NCI-H748 treated with DMSO at 0.1 percent for 48 hours (cell line): ENCODE measurements at regions not wholly inside any gene's neighbourhood (a gene's known extent, or its start where the extent isn't known, plus 50 kb on each side); places are given as distances from the start of the nearest gene placed in this dataset.
"Not testable (repeated sequence)": the region's sequence is repeated elsewhere in the genome, so short reads cannot be mapped to it uniquely, and the experiment has no call there.

Source experiments
- DNase-seq: peaks from one replicate; lab custom pipeline; 2025; lab: John Stamatoyannopoulos, UW

DNA sequence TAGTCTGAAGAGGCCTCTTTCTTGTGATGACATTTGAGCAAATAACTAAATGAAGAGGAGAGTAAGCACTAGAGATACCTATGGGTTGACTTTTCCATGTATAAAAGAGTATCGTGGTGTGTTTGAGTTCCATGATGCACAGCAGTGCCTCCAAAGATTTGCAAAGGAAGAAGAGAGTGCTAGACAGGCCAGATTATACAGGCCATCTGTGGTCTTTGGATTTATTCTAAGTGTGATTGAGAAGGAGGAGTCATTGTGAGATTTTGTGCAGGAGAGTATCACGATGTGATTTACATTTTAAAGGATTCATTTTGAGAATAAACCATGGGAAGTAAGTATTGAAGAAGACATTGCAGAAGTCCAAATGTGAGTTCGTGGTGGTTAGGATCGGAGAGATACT, 695.9 kb upstream of the FAM98A start:
- no peak for DNase-seq

DNA sequence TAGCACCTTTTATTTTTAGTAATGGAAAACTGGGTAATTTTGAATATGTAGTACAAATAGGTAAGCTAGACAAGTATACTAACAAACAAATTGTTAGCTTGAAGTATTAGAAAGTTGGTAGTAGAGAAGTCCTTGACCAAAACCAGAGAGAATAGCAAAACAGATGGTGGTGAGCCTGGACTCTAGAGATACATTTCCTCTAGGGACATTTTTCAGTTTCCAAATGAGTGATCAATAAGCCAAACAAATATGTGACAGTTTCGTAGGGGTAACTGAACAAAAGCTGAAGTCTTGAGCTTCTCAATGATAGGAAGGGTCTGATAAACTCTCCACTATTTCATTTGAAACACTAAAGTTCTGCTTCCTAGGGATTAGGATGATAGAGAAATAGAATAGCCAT, 692.0 kb upstream of the FAM98A start:
- no peak for DNase-seq

DNA sequence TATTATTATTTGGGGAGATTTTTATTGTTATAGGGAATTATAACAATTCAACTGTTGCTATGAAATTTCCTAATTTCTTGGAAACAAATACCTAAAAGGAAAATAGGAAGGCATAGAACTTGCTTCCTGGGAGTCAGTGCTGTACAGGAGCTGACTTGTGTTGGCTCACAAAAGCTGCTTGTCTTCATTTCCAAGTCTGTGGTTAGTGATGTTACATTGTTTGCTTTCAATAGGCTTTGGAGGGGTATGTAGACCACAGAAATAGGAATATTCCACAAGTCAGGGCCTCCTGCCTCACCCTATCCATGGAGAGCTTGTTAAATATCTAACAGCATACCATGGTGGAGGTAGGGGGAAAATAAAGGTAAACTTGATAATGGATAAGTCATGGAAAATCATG, 688.9 kb upstream of the FAM98A start:
- no peak for DNase-seq

DNA sequence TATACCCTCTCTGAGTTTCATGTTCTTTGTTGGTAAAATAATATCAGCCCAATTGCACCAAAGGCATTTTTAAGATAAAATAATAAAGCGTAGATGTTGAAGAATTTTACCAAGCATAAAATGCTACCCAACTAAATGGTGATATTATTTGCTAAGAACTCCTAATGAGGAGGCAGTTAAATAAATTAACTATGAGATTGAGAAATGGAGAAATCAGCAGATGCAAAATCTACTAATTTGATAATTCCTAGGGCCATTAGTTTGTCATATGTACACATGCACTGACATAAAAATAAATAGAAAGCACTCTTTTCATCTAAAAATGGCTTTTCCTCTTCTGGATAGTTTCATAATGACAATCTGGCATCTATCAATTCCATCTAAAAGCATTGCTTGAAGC, 681.5 kb upstream of the FAM98A start:
- no peak for DNase-seq

DNA sequence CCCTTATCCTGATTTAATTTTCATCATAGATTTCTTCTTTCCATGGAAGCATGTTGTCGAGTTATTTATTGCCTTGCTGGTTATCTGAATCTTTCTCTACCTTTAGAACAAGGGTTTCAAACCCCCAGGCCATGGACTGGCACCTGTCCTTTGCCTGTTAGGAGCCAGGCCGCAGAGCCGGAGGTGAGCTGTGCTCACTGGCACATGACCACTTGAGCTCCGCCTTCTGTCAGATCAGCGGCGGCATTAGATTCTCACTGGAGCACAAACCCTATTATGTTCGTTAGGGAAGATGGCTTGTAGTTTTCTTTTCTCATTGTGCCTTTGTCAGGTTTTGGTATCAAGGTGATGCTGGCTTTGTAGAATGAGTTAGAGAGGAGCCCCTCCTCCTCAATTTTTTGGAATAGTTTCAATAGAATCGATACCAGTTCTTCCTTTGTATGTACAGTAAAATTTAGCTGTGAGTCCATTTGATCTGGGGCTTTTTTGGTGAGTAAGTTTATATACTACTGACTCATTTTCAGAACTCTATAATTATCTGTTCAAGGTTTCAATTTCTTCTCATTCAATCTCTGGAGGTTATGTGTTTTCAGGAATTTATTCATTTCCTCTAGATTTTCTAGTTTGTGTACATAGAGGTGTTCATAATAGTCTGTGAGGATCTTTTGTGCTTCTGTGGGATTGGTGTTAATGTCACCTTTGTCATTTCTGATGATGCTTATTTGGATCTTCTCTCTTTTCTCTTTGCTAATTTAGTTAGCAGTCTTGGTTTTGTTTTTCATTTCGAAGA, 668.0 kb upstream of the FAM98A start:
- no peak for DNase-seq

DNA sequence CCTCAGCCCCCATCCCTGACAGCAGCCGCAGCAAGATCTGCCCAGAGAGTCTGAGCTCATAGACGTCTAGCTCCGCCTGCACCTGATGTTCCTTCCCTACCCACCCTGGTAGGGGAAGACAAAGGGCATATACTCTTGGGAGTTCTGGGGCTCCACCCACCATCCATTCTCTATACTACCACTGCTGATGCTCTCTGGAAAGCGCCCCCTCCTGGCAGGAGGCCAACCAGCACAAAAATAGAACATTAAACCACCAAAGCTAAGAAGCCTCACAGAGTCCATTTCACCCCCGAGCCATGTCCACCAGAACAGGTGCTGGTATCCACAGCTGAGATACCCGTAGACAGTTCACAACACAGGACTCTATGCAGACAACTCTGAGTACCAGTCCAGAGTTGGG, 662.6 kb upstream of the FAM98A start:
- no peak for DNase-seq

DNA sequence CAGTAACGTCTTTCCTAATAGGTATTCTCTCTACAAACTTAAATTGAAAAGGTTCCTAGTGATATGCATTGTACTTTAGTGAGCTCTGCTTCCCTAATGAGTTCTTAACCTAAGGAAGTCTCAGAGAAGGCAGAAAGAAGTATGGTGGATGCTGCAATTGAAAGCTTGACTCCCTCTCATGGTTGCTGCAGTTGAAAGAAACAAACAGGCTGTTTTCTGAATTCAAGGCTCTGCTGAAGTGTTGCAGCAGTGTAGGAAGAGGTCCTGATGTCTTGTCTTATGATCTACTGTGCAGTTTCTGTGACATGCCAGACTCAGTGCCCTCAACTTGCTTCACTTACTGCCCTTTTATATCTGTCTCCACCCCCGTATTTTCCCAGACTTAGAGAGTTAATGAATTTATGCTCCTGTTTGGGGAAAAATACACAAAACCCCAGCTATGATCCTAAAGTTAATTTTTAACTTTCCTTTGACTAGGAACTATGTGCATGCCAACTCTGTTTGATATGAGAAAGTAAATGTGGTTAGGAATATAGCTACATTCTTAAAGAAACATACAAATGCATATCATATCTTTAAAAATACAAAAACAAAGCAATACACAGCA, 655.3 kb upstream of the FAM98A start:
- no peak for DNase-seq

DNA sequence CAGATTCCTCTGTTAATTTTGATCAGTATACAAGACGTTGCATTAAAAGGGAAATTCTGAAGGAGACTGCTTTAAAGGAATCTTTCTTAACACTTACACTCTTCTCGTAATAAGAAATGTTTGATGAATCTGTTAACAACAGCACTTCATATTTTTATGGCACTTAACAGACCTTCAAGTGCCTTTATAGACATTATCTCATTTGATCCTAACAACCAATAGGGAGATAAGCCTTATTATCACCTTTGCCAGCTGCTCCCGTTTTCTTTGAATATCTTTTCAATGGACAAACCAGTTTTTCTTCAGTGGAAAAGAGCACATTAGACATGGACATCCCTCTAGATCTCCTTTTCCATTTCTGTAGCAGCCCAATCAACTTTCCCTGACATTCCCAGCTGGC, 653.0 kb upstream of the FAM98A start:
- no peak for DNase-seq

DNA sequence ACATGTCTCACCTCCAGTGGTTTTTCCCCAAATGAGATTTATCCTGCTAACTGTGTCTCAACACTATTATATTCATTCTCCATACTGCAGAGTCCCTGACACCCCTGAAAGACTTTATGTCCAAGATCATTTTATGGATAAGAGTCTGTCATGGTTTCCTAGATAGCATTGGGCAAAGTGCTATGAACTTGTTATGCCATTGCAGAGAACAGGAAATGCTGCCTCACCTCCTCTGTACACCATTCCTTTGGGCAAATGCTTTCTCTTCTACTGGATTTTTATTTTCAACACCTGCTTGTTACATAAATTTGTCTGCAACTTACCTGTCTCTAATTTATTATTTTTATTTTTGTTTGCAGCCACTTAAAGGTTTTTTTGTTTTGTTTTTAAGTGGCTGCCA, 652.5 kb upstream of the FAM98A start:
- no peak for DNase-seq

DNA sequence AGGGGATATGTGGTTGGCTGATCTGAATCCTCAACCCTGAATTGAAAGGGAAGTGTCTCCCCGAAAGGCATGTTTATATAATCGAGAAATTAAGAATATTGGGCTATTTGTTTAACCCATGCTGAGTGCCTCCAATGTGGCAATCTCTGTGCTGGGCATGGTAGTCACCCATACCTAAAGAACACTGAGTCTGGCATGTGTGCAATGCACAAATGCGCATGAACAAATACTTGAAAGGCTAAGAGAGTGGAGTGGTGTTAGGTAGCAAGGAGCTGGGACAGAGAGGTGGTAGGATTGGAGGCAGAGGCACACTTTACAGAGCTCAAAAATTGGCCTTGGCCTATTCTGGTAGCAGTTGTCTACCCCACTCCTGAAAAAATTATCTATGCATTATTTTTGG, 645.1 kb upstream of the FAM98A start:
- no peak for DNase-seq

DNA sequence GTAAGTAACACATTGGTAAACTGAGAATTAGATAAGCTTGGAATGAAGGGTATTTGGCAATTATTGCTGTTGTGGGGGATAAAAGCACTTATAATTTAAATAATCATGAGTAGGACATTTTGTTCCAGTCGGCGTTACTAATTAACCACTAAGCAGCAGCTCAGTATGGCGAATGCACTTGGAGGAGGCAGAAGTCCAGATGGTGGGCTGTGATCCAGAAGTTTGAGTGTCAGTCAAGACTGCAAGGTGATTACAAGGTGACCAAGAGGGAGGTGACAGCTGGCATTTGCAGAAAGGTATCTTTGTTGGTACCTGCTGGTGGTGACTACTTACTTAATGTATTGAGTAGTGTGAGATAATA, 643.6 kb upstream of the FAM98A start:
- DNase-seq: no peak

DNA sequence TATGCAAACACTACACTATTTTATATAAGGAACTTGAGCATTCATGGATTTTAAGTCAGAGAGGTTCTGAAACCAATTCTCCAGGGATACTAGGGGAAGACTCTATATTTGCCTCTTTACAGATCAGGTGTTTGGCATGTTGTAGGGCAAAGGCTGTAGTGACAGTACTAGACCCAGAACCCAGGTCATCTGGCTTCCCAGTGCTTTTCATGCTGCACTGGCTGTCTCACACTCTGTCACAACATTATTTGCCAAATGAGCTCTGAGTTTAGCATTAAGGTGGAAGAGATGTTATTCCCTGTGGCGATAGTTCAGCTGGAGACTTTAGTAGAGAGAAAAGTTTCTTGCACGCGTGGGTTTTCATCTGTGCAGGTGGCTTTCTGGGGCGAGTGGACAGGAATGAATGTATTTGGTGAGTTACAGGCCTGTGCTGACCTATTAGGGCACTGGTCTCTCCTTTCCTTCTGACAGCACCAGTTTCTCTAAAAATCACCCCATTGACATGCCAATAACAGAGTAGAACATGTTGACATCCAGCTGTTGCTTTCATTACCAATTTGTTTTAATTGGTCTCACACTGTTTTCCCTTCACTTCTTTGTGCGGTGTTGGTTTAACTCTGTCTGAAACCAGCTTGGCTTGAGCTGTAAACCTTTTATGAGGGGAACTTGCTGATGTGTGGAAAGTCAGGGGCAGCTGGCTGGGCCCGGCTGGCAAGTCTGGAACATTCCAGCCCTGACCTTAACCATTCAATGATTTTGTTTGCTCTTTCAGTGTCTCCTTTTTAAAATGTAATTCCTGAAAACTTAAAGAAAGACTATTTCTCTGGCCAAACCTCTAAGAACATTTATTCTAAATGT, 643.0 kb upstream of the FAM98A start:
- no peak for DNase-seq

DNA sequence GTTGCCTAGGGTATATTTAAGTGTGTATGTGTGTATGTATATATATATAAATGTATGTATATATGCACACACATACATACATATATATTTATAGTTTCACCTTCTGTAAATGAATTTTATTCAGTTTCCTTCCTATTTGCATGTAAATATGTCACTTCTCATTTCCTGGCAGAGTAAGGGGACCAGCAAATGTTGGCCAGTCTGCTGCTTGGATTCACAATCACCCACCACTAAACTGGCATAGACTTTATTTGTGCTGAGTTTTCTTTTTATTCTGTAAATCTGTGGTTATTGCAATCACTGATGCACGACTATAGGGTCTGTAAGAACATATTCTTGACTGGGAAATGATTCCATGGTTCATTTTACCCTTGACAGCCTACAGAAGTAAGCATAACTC, 640.4 kb upstream of the FAM98A start:
- no peak for DNase-seq

DNA sequence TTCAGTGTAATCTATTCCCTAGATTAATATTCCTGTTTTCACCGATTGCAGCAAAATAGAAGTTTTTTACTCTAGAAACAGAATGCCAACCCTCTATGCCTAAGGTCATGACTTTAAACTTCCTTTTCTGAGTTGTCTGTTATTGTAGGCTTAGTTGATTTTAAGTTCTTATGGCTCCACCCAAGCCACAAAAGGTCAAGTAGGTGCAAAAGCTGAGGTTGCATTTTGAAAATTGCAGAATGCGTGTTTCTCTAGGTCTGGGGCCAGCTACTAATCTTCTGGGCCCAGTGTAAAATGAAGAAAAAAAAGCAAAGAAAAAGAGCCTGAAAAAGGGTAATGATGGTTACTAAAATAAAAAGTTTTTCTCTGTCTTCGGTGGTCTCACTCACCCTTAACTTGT, 635.7 kb upstream of the FAM98A start:
- no peak for DNase-seq

DNA sequence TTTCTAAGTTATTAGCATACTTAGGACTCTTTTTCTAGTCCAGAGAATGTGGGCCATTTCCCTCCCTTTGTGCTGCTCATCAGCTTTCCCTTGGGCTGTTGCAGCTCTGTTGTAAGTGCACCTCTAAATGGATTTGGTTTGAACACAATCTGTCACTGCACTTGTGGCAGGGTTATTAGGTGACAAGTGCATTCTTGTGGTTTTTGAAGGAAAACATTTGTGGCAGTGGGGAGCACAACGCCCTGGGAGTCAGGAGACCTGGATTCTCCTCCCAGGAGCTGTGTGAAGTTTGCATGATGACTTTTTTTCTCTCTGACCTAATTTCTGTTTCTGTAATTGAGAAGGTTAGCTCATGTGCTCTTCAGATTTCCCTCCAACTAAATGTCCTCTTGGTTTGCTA, 630.9 kb upstream of the FAM98A start:
- no peak for DNase-seq

DNA sequence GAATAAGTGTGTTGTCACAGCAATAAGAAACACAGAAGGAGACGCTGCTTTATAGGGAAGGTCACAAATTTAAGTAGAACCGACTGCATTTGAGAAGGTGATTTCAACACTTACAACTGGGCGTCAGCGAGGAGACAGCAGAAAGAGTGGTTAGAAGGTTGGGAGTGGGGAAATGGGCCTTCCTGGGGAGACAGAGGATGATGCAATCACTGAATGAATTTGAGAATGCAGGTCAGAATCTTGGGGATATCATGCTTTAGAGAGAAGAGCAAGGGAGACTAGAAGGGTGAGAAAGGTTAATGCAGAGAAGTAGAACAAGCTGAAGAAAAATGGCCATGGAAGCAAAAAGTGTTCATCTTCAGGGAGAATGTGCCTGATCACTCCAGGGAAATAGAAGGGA, 616.1 kb upstream of the FAM98A start:
- DNase-seq: no peak

DNA sequence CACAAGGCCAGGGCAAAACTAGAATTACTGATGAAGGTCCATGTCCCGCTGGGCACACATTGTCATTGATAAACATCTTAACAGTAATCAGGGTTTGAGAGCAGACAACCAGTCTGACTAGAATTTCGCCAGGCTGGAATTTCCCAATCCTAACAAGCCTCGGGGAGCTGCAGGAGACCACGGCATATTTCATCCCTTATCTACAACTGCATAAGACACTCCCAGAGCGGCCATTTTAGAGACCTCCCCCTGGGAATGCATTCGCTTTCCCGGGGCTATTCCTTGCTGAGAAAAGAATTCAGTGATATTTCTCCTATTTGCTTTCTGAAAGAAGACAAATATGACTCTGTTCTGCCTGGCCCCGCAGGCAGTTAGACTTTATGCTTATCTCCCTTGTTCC, 611.3 kb upstream of the FAM98A start:
- DNase-seq: not testable (repeated sequence)

DNA sequence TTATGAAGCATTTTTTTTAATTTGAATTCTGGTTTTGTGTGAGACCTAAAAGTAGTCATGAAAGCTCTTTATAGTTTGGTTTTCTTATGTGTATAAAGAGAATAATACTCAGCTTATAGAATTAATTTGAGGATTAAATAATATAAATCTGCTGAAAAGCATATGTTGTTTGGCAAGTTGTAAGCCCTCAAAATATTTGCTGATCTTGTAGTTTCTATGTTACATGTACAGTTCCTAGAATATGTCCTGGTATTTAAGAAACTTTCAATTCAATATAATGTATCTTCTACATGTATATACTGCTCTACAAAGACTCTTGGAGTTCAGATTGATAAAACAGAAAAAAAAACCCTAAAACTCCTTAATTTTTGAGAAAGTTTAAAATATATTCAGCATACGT, 605.5 kb upstream of the FAM98A start:
- no peak for DNase-seq

DNA sequence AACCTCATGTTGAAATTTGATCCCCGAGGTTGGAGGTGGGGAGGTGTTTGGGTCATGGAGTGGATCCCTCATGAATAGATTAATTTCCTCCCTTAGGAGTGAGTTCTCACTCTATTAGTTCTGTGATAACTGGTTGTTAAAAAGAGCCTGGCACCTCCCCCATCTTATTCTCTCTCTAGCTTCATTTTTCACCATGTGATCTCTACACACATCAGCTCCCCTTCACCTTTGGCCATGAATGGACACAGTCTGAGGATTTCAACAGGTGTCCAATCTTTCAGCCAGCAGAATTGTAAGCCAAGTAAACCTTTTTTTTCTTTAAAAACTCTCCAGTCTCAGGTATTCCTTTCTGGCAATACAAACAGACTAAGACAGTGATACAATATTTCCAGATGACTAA, 602.0 kb upstream of the FAM98A start:
- no peak for DNase-seq

DNA sequence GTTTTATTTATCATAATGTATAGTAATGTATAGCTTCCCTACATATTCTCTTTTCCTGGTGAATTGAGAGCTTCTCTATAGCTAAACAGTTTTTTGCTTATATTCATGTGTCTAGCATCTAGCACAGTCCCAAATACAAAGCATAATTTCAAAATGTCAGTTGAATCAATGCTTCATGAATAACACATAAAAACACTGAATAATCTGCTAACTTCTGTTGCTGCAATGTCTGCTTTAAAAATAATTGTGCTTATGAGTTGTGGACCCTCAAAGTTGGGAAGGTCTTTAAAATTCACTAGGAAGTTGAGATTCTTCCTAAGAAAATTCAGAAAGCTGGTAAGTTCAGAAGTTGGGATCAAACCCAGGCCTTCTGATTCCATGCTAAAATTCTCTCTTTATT, 600.9 kb upstream of the FAM98A start:
- DNase-seq: no peak

DNA sequence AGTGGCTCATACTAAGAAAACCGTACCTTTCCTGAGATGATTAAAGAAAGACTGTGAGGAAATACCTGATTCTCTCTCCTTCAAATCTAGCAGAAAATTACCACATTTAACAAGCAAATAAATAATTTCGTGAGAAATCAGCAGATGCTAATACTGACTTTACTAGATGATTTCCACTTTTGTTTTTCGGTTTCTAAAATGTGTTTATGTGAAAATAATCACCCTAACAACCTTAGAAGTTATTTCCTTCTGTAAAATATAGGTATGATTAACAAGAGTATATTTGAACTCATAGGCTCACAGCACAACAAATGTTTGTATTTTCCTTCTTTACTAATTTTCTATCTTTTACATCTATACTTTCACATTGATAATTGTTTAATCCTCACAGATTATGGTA, 594.1 kb upstream of the FAM98A start:
- no peak for DNase-seq

DNA sequence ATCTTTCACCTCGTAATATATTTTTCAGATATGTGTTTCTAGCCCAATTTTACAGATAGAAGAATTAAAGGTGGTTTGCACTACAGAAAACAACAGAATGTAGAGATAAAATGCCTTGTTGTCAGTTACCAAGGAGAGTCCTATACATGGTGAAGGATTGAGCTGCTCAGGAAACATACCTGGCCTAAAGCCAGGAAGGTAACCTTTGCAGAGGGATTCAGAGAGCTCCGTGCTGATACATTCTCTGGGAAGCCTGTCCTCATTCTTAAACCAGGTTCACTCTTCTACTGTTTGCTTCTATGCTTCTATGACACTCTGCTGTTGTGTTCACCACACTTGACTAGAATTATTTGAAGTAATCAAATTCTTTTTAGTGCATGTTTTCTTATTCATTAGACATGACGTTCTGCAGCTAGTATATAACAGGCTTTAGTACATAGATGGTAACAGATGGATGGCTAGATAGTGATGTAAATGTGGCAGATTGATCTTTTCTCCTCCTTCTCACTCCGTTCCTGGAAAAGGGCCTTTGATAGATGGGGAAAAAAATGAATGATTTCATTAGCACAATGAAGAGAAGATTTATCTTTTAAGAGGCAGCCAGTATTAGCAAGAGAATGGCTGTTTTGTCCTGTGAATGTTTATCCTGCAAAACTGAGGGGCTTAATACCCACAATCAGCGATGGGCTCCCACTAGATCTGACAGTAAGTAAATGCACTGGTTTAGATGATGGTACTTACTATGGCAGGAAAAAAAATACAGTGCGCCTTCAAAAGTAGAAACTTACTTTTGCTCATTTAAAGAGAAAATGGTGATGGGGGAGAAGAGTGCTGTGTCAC, 589.6 kb upstream of the FAM98A start:
- DNase-seq: no peak
